Smooth muscle cell (in vitro differentiated cells): ENCODE measurements at regions not wholly inside any gene's neighbourhood (a gene's known extent, or its start where the extent isn't known, plus 50 kb on each side); places are given as distances from the start of the nearest gene placed in this dataset.

ENCODE experiments used
- DNase-seq: peaks from one replicate; lab custom pipeline; 2025; ENCODE audit not compliant: unreplicated experiment; lab: John Stamatoyannopoulos, UW
- H2AFZ ChIP-seq: fragments of 200-600 bp; sonication (generic); 2 replicates; pipeline ENCODE4 v1.6.0; 2016; ENCODE audit warnings: antibody characterized with exemption, low read depth, mild to moderate bottlenecking
- H3F3A ChIP-seq: fragments of 200-600 bp; sonication (generic); 2 replicates; pipeline ENCODE4 v1.6.0; 2017; ENCODE audit warnings: antibody characterized with exemption, low read depth
- H3K27ac ChIP-seq: fragments of 200-600 bp; sonication (generic); 2 replicates; pipeline ENCODE4 v1.5.1; 2016; ENCODE audit warnings: low read depth, mild to moderate bottlenecking
- H3K27me3 ChIP-seq: fragments of 200-600 bp; sonication (generic); 2 replicates; pipeline ENCODE4 v1.6.1; 2016; ENCODE audit warnings: low read depth, mild to moderate bottlenecking
- H3K36me3 ChIP-seq: fragments of 200-600 bp; sonication (generic); 2 replicates; pipeline ENCODE4 v1.5.1; 2016; ENCODE audit warnings: low read depth
- H3K4me1 ChIP-seq: fragments of 200-600 bp; sonication (generic); 2 replicates; pipeline ENCODE4 v1.5.1; 2016; ENCODE audit warnings: low read depth
- H3K4me2 ChIP-seq: fragments of 200-600 bp; sonication (generic); 2 replicates; pipeline ENCODE4 v1.6.0; 2016; ENCODE audit warnings: mild to moderate bottlenecking
- H3K4me3 ChIP-seq: fragments of 200-600 bp; sonication (generic); 2 replicates; pipeline ENCODE4 v1.5.1; 2016; ENCODE audit warnings: mild to moderate bottlenecking
- H3K79me2 ChIP-seq: fragments of 200-600 bp; sonication (generic); 2 replicates; pipeline ENCODE4 v1.6.0; 2016; ENCODE audit warnings: low read depth, mild to moderate bottlenecking
- H3K9ac ChIP-seq: fragments of 200-600 bp; sonication (generic); 2 replicates; pipeline ENCODE4 v1.6.0; 2016; ENCODE audit warnings: low read depth
- H3K9me3 ChIP-seq: fragments of 200-600 bp; sonication (generic); replicated peaks from 2 replicates; pipeline ENCODE4 v1.5.1; 2016; ENCODE audit warnings: low read depth
- H4K20me1 ChIP-seq: fragments of 200-600 bp; sonication (generic); 2 replicates; pipeline ENCODE4 v1.6.0; 2016; ENCODE audit warnings: low read depth
- WGBS: methylation state at CpG from one replicate; pipeline ENCODE4 v1.1.7; 2016; ENCODE audit warnings: low lambda C conversion rate; 5-methylcytosine and 5-hydroxymethylcytosine counted together
- TF ChIP-seq, protein P1 (sequence below): fragments of 200-600 bp; sonication (generic); IDR thresholded peaks from 2 replicates; pipeline ENCODE4 v1.5.1; 2017; ENCODE audit warnings: borderline replicate concordance, mild to moderate bottlenecking, antibody characterized with exemption; ENCODE audit not compliant: insufficient read depth, poor library complexity, severe bottlenecking

DNA sequence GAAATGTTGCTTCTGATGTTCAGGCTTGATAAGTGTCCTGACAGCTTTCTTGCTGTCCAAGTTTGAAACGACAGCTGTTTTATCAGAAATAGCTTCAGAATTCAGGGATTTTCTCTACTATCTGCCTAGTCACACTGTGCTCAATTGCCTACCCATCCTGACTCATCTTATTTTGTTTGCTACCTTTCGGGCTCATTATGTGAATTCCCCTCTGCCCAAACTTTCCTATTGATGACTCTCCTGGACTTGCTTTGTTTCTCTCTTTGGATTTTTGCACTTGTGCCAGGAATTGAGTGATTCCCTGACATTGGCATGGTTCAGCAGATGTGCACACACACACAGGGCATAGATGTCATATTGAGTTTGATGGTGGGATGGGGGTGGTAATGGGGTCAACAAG, 1052.6 kb upstream of the PIK3C3 start:
- WGBS: 43% methylated on average over 2 of the region's 2 CpGs
- no peak overlapping the region for H3K9ac ChIP-seq

DNA sequence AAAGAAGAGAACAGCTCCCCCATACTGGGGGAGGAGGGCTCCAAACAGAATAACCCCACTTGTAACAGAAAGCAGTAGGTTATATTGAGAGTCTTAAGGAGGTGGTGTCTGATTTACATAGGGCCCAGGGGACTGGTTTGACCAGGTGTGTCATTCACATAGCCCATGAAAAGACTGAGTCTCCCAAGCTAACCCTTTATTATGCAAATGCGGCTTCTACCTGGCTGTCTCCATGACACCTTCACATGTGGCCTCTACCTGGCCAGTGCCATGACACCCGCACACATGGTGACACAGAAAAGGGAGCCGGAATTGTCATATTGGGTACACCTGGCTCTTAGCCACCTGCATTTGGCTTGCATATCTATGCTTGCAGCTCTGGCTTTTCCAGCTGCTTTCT, 1057.2 kb upstream of the PIK3C3 start:
- H3K9ac ChIP-seq: no peak overlapping the region
- H3K4me2 ChIP-seq: no peak overlapping the region
- TF ChIP-seq, protein P1, sequence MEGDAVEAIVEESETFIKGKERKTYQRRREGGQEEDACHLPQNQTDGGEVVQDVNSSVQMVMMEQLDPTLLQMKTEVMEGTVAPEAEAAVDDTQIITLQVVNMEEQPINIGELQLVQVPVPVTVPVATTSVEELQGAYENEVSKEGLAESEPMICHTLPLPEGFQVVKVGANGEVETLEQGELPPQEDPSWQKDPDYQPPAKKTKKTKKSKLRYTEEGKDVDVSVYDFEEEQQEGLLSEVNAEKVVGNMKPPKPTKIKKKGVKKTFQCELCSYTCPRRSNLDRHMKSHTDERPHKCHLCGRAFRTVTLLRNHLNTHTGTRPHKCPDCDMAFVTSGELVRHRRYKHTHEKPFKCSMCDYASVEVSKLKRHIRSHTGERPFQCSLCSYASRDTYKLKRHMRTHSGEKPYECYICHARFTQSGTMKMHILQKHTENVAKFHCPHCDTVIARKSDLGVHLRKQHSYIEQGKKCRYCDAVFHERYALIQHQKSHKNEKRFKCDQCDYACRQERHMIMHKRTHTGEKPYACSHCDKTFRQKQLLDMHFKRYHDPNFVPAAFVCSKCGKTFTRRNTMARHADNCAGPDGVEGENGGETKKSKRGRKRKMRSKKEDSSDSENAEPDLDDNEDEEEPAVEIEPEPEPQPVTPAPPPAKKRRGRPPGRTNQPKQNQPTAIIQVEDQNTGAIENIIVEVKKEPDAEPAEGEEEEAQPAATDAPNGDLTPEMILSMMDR: no peak
- H3K9me3 ChIP-seq: no peaks in the 10 kb centered on the region
- no peaks in the 10 kb centered on the region for H3K27me3 ChIP-seq
- 79% methylated on average over 3 of the region's 3 CpGs for WGBS
- no peak overlapping the region for H3K27ac ChIP-seq
- H2AFZ ChIP-seq: no peak overlapping the region
- no peak for DNase-seq
- no peaks in the 10 kb centered on the region for H3K36me3 ChIP-seq
- no peaks in the 10 kb centered on the region for H3K4me1 ChIP-seq
- H3K79me2 ChIP-seq: no peaks in the 10 kb centered on the region
- no peak overlapping the region for H3K4me3 ChIP-seq
- no peaks in the 10 kb centered on the region for H3F3A ChIP-seq
- no peaks in the 10 kb centered on the region for H4K20me1 ChIP-seq

More for the DNA sequence above, 1052.6 kb upstream of the PIK3C3 start:
- Histone ChIP-seq H3F3A (no peaks in the 10 kb centered on the region), H3K4me2 (no peak overlapping the region), H3K27me3 (no peaks in the 10 kb centered on the region), H2AFZ (no peak overlapping the region), H3K27ac (no peak overlapping the region), H3K36me3 (no peaks in the 10 kb centered on the region), H4K20me1 (no peaks in the 10 kb centered on the region), H3K4me1 (no peaks in the 10 kb centered on the region), H3K9me3 (no peaks in the 10 kb centered on the region), H3K4me3 (no peak overlapping the region), H3K79me2 (no peaks in the 10 kb centered on the region)
- DNase-seq: no peak
- TF ChIP-seq, protein P1: no peak

DNA sequence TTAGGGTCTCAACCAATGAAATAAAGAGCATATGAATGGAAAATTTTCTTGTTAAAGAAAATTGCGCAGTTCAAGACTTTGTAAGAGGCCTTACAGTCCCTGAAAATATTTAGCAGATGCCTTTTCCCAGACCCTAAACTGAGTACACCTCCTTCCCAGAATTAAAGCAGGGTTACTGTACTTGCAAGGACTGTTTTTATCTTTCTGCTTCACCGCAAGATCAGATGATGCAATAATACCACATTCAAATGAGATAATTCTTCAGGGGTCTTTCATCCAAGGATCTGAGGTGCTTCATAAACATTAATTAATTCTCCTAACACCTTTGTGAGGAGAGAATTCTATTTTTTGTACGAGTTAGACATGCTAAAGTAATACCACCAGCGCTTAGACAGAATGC, 1071.8 kb upstream of the PIK3C3 start:
- WGBS: 75% methylated on average over 4 of the region's 4 CpGs
- Histone ChIP-seq H3K79me2 (no peaks in the 10 kb centered on the region), H3K36me3 (no peaks in the 10 kb centered on the region), H3K9ac (no peak overlapping the region), H2AFZ (peak overlapping the region; percentile 57), H3F3A (no peaks in the 10 kb centered on the region), H3K4me1 (no peaks in the 10 kb centered on the region), H3K4me3 (no peak overlapping the region), H3K27me3 (no peaks in the 10 kb centered on the region), H3K27ac (peak overlapping the region; percentile 8), H3K9me3 (no peaks in the 10 kb centered on the region), H3K4me2 (peak overlapping the region; percentile 31), H4K20me1 (no peaks in the 10 kb centered on the region)
- TF ChIP-seq, protein P1: no peak
- DNase-seq: no peak

DNA sequence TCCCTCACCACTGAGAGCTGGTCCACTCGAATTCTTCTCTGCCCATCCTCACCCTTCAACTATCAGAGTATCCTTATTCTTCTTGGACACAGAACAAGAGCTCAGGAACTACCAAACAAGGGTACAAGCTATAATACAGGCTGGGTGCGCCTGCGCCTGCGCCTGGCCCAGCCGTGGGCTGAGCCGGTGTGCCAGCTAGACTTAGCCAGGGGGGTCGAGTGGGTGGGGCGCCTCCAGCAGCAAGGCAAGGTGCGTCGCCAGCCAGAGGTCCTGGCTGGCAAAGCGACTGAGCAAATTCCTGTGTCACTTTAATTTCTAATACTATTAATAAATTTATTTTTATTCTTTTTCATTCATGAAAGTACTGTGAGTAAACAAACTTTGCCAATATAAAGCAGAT, 1072.6 kb upstream of the PIK3C3 start:
- Histone ChIP-seq H3K9ac (no peak overlapping the region), H3K27me3 (no peaks in the 10 kb centered on the region), H3K79me2 (no peaks in the 10 kb centered on the region), H3K4me2 (no peak overlapping the region), H2AFZ (no peak overlapping the region), H3K9me3 (no peaks in the 10 kb centered on the region), H3F3A (no peaks in the 10 kb centered on the region), H3K27ac (no peak overlapping the region), H3K4me1 (no peaks in the 10 kb centered on the region), H3K36me3 (no peaks in the 10 kb centered on the region), H4K20me1 (no peaks in the 10 kb centered on the region), H3K4me3 (no peak overlapping the region)
- TF ChIP-seq, protein P1: no peak
- no peak for DNase-seq
- WGBS: 94% methylated on average over 10 of the region's 11 CpGs
